Stimulated activated CD4-positive, alpha-beta T cell treated with anti-CD3 and anti-CD28 coated beads, Interleukin-4, amount 100 ng/mL, for 24 hours (primary cell): ENCODE measurements at regions not wholly inside any gene's neighbourhood (a gene's known extent, or its start where the extent isn't known, plus 50 kb on each side); places are given as distances from the start of the nearest gene placed in this dataset.
"Not testable (repeated sequence)": the region's sequence is repeated elsewhere in the genome, so short reads cannot be mapped to it uniquely, and the experiment has no call there.

Experiments
- DNase-seq: peaks from one replicate; pipeline ENCODE4 v3.0.0-alpha.2; 2020

DNA sequence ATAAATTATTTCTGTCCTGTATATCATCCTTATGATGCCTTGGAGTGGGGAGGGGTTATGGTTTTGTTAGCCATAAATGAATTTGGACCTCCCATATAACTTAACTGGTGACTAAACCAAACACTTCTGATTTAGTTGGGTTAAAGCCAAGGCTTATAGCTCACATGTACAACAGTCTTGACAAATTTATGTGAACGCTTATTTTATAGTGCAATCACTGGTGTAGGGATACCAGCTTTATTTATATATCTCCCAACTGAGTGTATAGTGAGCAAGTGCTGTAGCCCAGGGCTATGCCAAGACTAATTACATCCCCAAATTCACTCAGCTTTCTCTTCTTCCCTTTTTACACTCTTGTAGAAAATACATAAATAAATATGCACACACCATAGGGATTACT, 956.2 kb downstream of the SORCS3 start:
- DNase-seq = no peak

DNA sequence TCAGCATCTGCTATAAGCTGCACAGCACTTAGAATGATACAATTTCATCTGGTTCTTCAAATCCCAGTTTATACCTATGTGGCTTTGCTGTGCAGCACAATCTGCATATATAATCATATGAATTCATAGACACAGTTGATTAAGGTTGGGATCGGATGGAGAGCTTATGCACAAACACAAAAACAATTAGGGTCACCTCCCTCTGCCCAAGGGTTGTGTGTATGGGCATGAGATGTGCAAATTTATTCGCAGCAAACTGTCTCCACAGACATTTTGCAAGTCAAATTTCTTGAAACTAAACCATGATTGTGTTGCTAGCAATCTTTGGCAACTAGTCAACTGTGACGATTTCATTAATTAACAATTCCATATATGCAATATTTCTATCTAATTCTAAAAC, 955.7 kb downstream of the SORCS3 start:
- DNase-seq = no peak

DNA sequence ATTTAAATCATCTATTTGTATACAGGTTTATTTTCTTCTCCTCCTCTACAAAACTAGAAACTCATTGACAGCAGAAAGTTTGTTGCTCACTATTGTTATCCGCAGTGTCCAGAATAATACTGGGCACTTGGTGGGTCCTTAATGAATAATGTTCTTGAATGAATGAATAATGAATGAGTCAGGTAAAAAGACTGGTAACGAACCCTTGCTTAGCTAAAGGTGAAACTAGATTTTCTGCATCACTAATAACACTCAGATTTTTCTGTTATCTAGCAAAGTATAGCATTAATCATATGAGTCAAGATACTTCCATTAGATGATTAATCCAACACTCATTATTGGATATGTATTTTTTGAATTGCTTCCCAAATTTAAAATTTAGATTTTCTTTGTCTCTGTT, 953.2 kb downstream of the SORCS3 start:
- no peak for DNase-seq

GRCh38 chr10:105592468-105592867, 951.4 kb downstream of the SORCS3 start:
- no peak for DNase-seq

DNA sequence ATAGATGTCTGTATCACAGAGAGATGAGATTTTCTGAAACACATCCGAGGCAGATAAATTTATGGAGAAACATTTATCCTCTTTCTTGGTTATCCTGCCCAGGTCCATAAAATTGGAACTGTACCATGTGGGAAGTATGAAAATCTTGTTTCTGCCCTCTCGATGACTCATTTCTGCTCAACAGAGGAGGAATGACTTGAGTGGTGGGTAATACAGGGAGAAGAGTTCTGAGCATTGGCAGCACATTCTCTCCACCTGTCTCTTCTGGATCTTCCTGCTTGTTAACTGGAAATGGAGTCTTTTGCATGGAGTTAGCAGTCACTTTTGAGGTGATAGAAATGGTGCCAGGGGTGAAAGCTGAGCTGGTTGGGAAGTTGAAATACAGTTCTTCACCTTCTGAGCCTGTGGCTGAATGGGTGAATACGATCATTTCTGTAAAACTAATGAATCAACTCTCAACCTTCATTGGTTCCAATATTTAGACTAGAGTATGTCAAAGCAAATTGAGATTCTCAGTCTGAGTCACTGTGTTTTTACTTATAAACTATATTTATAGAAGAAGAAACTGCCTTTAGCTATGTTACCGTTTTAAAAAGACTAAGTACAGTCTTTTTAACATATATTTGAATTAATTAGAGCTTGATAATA, 945.5 kb downstream of the SORCS3 start:
- no peak for DNase-seq

GRCh38 chr10:105585753-105586152, 944.7 kb downstream of the SORCS3 start:
- DNase-seq = no peak

- DNase-seq = no peak
Measured at GRCh38 chr10:105585171-105585570, 944.1 kb downstream of the SORCS3 start.

DNA sequence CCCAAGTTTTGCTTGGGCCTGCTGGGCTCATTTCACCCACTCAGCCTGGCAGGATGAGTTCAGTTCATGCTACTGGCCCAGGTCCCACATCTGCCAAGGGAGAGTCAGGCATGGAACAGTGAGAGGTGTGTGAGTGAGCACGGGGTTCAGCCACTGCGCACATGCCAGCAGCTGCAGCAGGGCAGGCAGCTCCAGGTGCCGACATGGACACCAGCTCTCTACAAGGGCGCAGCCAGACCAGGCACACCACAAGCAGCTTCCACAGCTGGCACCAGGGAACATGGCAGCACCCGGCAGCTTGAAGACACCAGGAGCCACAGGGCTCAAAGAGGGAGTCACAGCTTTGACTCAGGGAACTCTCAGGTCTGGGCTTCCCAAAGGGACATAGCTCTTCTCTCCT, 938.0 kb downstream of the SORCS3 start:
- no peak for DNase-seq

DNA sequence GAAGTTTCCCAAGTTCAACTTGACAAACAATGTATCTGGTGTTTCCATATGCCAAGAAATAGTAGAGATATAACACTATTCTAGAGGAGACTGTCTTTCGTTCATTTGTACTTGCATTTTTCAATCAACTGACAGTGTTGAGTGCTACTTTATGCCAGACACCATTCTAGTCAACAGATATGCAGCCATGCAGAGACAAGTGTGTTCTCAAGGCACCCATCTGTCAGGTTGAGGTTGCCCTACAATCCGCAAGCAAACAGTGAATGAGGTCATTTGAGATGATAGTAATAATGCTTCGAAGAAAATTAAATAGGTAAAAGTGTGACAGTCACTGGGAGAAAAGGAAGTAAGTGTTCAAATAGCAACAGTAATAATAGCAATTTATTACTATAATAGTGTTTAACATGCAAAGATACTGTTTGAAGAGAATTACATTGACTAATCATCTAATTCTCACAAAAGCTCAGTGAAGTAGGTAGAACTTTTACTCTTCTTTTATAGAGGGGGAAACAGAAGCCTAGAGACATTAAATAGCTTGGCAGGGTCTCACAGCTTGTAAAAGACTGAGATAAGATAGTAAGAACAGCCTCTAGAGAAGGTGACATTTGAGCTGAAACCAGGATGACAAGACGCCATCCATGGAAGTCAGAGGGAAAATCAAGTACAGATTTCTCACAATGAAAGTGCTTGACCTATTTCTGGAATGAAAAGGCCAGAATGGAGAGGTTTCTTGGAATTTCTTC, 936.9 kb downstream of the SORCS3 start:
- no peak for DNase-seq

DNA sequence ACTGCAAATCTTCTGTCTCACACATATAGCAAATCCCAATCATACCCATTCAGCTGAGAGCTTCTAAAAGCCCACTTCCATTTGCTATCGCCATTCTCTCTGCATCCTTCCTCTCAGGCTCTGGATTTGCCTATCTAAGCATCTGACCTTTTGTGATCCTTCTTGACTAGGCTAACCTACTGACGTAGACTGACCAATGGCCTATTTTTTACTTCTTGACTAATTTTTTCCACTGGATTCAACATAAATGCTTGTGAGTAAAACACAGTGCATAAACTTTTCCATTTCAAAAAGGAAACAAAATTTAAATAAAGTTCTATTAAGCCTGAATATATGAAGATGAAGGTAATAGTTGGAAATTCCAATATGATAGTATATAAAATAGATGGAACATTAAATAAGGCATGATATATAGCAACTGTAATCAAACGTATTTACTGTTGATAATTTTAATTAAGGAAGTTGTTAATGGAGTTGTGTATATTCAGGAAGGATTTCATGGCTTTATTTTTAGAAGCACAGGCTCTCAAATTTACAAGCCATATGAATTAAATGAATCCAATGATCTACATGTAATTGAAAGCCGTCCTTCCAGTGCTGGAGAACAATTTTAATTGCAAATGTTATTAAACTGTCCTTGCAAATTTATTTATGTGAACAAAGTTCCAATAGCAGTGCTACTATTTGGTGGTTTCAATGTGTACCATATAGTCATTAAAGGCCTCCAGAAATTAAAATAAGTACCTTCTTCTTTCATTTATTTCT, 918.4 kb downstream of the SORCS3 start:
- no peak for DNase-seq

GRCh38 chr10:105550453-105550852, 909.4 kb downstream of the SORCS3 start:
- not testable (repeated sequence) for DNase-seq

DNA sequence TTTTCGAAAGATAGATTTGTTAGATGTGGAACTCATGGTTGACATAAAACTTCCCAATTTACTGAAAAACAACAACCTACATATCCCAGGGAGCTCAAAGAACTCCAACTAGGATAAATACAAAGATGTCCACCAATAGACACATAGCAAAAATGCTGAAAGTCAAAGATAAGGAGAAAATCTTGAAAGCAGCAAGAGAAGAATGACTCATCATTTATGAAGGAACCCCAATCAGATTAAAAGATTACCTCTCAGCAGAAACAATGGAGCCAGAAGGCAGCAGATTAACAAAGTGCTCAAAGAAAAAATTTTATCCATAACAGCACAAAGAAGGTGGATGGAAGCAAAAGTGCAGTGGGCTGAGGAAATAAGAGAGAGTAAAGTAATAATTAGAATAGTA, 908.6 kb downstream of the SORCS3 start:
- DNase-seq = no peak

GRCh38 chr10:105545101-105545500, 904.0 kb downstream of the SORCS3 start:
- DNase-seq = no peak

GRCh38 chr10:105540381-105540780, 899.3 kb downstream of the SORCS3 start:
- no peak for DNase-seq

GRCh38 chr10:105538874-105539273, 897.8 kb downstream of the SORCS3 start:
- no peak for DNase-seq

DNA sequence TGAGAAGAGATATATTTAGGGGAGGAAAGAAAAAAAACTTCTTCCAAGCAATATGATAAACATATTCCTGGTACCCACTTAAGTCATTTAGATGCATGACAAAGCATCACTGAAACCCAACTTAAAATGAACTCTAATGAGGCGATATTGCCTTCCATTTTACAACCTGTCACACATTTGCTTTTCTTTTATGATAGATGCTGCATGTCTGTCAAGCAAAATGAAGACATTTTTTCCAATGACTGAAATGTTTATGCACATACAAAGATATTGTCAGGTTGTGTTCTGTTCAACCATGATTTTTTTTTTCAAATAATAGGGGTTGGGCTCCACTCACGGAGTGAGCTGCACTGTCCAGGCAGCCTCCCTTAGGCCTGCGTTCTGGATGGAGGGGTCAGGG, 894.4 kb downstream of the SORCS3 start:
- no peak for DNase-seq

- no peak for DNase-seq
Measured at GRCh38 chr10:105534086-105534485, 893.0 kb downstream of the SORCS3 start.

DNA sequence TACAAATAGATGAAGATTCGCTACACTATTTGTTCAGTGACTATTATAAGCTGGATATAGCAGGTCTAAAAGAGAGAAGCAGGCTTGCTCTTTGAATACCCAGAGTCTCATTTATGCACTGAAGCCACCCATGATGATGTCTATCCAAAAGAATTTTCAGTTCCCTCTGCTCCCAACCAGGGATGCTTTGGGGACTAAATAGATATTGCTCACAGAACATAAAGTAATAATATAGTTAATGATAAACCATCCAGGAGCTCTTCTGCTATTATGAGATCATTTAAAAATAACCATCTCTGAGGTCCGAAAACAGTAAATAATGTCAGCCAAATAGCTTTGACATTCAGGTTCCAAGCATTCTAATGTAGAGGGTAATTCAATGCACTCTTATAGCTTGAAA, 875.4 kb downstream of the SORCS3 start:
- DNase-seq = no peak

DNA sequence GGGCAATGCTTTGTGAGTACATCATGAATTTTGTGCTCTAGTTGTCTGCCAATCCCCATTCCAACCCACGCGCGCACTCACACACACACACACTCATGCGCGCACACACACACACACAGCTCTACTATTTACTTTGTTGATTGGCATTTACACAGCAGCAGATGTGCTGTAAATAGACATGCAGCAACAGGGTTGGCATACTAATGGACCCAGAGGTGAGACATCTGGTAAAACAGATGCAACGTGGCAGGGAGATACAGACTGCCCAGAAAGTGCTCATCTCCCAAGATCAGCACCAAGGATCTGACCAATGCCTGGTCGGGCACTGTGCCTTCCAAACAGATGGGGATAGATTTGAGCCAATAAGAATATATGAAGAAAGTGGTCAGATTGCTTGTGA, 873.0 kb downstream of the SORCS3 start:
- DNase-seq = no peak

DNA sequence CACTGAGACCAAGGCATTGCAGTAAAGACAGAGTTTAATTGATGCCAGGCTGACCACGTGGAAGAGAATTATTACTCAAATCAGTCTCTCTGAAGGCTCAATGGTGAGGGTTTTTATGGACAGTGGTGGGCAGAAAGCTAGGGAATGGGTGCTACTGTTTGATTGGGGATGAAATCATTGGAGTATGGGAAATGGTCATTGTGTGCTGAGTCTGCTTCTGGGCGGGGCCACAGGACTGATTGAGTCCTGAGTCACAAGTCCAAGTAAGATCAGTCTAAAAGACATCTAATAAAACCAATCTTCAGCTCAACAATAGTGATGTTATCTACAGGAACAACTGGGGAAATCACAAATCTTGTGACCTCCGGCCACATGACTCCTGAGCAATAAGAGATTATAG, 868.4 kb downstream of the SORCS3 start:
- no peak for DNase-seq

GRCh38 chr10:105506262-105506661, 865.2 kb downstream of the SORCS3 start:
- no peak for DNase-seq

- DNase-seq = no peak
Measured at GRCh38 chr10:105503714-105504113, 862.6 kb downstream of the SORCS3 start.

GRCh38 chr10:105502058-105502457, 861.0 kb downstream of the SORCS3 start:
- DNase-seq = no peak

GRCh38 chr10:105494944-105495343, 853.9 kb downstream of the SORCS3 start:
- no peak for DNase-seq
